Motor neuron (in vitro differentiated cells): ENCODE measurements at regions not wholly inside any gene's neighbourhood (a gene's known extent, or its start where the extent isn't known, plus 50 kb on each side); places are given as distances from the start of the nearest gene placed in this dataset.

Experiments
- ATAC-seq, 8 experiments: fragments of 200-7000 bp; cut with Tn5 transposase; replicated peaks in 6 of 8; 2 replicates each; pipeline ENCODE4 v1.8.0; 2021; ENCODE audit warnings: mild to moderate bottlenecking in 8 of 8, moderate library complexity in 8 of 8
- H3K27ac ChIP-seq, 2 donors: fragments of 250-450 bp; sonication (Bioruptor Pico); 2 replicates each; pipeline ENCODE4 v1.9.0; 2021; ENCODE audit warnings: antibody characterized with exemption in 2 of 2, mild to moderate bottlenecking in 2 of 2, moderate library complexity in 1 of 2
- H3K4me1 ChIP-seq, 2 donors: fragments of 250-450 bp; sonication (Bioruptor Pico); replicated peaks in 1 of 2; 2 replicates each; pipeline ENCODE4 v1.6.1; 2021; ENCODE audit warnings: antibody characterized with exemption in 2 of 2, mild to moderate bottlenecking in 2 of 2, moderate library complexity in 1 of 2
- H3K4me3 ChIP-seq, 5 donors: fragments of 250-450 bp; sonication (Bioruptor Pico); 2 replicates each; pipeline ENCODE4 v1.9.0; 2021; ENCODE audit warnings: antibody characterized with exemption in 5 of 5, mild to moderate bottlenecking in 5 of 5, moderate library complexity in 4 of 5
- WGBS, 10 experiments: fragments of 450-650 bp; shearing (Covaris generic); methylation state at CpG; one replicate each; pipeline ENCODE4 v1.0.0; 2022; 5-methylcytosine and 5-hydroxymethylcytosine counted together
- in situ Hi-C, 9 experiments: fragments of 400-800 bp; cut with MboI; loops; one replicate each; pipeline ENCODE4 v1.15.0; 2021; ENCODE audit warnings: low sequenced_read_pairs in 9 of 9, low pct_unique_long_range_greater_than_20kb in 2 of 9; ENCODE audit not compliant: unreplicated experiment in 9 of 9

DNA sequence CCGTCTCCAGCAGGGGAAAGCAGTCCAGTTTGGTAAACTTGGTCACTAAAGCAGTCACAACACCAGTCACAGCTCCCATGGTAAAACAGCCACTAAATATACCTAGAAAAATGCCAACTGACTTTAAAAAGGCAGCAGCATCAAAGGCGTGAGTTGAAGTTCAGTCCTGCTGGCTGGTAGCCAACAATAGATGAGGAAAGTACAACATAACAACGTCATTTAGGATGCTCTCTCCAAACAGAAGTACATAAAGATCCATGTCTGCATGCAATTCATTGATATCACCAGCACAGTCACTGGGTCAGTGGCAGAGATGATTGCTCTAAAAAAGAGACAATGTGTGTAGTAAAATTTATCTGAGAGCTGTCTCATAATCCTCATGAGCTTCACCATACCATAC, 59.3 kb upstream of the TMPO start:
- Histone ChIP-seq H3K27ac (no peak overlapping the region), H3K4me3 (no peak overlapping the region), H3K4me1 (no peaks in the 10 kb centered on the region)
- WGBS, 10 experiments: 33 to 100% (median 91%) methylated on average over 1 to 3 of the region's 3 CpGs; no CpG with 5 or more reads in 4 of the 10 experiments
- no peak for ATAC-seq
- in situ Hi-C loops: no loop called here

DNA sequence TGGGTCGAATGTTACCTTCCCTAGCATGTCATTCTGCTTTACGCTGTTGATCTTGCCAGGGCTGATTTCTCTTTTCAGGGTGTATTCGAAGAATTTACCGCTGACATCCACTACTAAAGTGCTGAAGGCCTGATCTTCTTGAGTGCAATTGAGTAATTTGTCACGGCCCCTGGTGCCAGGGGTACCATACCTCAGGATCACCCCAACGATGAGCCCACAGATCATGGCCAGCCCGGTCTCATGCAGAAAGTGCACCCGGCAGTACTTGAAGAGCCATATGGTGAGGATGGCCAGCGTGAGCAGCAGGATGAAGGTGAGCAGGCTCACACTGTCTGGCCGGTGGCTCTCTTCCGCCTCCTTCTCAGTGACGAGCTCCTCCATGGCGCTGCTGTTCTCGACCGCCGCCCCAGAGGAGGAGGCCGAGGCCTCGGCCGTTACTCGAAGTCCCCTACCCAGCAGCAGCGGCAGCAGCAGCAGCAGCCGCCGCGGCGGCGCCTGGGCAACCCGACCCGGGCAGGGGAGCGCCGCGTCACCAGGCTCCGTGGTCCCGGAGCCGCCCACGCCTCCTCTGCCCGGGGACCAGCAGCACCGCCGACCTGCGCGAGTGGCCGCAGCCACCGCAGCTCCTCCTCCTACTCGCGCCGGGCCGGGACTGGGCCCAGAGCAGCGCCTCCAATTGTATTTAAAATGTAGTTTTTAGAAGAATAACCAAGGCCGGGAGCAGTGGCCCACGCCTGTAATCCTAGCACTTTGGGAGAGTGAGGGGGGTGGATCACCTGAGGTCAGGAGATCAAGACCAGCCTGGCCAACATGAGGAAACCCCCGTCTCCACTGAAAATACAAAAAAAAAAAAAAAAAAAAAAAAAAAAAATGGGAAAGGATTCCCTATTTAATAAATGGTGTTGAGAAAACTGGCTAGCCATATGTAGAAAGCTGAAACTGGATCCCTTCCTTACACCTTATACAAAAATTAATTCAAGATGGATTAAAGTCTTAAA, 58.5 kb upstream of the TMPO start:
- H3K4me3 ChIP-seq: peak overlapping the region in 3 of 5 donors; percentile 7 to 17 (median 15)
- no peak overlapping the region for H3K27ac ChIP-seq
- 34 to 100% (median 64%) methylated on average over 1 to 16 of the region's 50 CpGs; no CpG with 5 or more reads in 2 of the 10 experiments for WGBS, 10 experiments
- peak; percentile 47 to 99 (median 70) for ATAC-seq
- in situ Hi-C loops: no loop called here
- no peaks in the 10 kb centered on the region for H3K4me1 ChIP-seq

DNA sequence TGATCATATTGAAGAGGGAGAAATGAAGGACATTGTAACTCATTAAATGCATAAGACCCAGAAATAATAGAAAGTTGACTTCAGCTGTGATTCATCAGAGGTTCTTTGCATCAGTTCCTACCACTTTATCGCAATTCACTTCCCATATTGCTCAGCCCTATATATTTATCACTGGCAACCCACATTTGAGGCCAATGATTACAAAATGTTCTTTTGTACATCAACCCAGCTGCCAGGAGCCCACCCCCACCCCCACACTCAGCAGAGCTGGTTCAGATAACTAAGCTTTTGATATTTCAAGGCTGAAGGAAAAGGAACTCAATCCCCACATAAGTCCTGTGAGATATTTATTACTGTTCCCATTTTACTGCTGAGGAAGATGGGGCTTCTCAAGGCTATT, 51.2 kb upstream of the TMPO start:
- no peak overlapping the region for H3K27ac ChIP-seq
- no peak for ATAC-seq
- no peaks in the 10 kb centered on the region for H3K4me1 ChIP-seq
- in situ Hi-C loops: no loop called here
- H3K4me3 ChIP-seq: no peak overlapping the region
- 0 to 100% (median 100%) methylated on average over 1 of the region's 1 CpG; no CpG with 5 or more reads in 3 of the 10 experiments for WGBS, 10 experiments

DNA sequence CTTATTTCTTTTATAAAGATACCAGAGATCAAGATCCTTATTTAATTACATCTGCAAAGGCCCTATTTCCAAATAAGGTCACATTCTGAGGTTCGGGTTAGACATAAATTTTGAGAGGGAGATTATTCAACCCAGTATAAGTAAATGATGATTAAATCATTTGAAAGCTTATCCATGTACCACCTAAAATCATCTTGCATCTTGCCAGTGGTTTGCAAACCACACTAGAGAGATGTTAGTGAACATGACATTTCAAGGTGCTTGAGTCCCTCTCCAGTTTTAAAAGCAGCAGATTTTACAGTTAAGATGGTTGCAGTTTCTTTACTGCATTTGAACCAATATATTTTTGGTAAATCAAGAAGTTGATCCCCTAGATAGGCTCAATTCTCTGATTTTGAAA, 49.9 kb upstream of the TMPO start:
- no peak overlapping the region for H3K4me3 ChIP-seq
- no peak overlapping the region for H3K27ac ChIP-seq
- no peaks in the 10 kb centered on the region for H3K4me1 ChIP-seq
- ATAC-seq: no peak
- 50 to 100% (median 78%) methylated on average over 1 of the region's 1 CpG; no CpG with 5 or more reads in 2 of the 10 experiments for WGBS, 10 experiments
- in situ Hi-C loops: no loop called here
